Fibroblast of skin of right quadriceps (primary cell): ENCODE measurements at regions not wholly inside any gene's neighbourhood (a gene's known extent, or its start where the extent isn't known, plus 50 kb on each side); places are given as distances from the start of the nearest gene placed in this dataset.
"Not testable (repeated sequence)": the region's sequence is repeated elsewhere in the genome, so short reads cannot be mapped to it uniquely, and the experiment has no call there.

Experiments
- DNase-seq: peaks from one replicate; pipeline ENCODE4 v3.0.0-alpha.2; 2013

- DNase-seq = no peak
These were observed 440.0 kb upstream of the PCDH10 start for GRCh38 chr4:132709056-132709455.

- no peak for DNase-seq
These were observed 438.1 kb upstream of the PCDH10 start for GRCh38 chr4:132710971-132711370.

- no peak for DNase-seq
These were observed 411.8 kb upstream of the PCDH10 start for GRCh38 chr4:132737344-132737743.

GRCh38 chr4:132759199-132759780, 389.8 kb upstream of the PCDH10 start:
- DNase-seq = no peak

- DNase-seq = no peak
These were observed 385.6 kb upstream of the PCDH10 start for GRCh38 chr4:132763465-132763864.

GRCh38 chr4:132767901-132768300, 381.2 kb upstream of the PCDH10 start:
- DNase-seq = no peak

- DNase-seq = no peak
These were observed 378.3 kb upstream of the PCDH10 start for GRCh38 chr4:132770776-132771175.

- DNase-seq = no peak
These were observed 356.8 kb upstream of the PCDH10 start for GRCh38 chr4:132792310-132792709.

- no peak for DNase-seq
These were observed 351.2 kb upstream of the PCDH10 start for GRCh38 chr4:132797856-132798255.

GRCh38 chr4:132809298-132810032, 339.6 kb upstream of the PCDH10 start:
- no peak for DNase-seq

- not testable (repeated sequence) for DNase-seq
These were observed 336.0 kb upstream of the PCDH10 start for GRCh38 chr4:132813061-132813460.

- DNase-seq = no peak
These were observed 331.0 kb upstream of the PCDH10 start for GRCh38 chr4:132818091-132818490.

GRCh38 chr4:132823419-132823818, 325.7 kb upstream of the PCDH10 start:
- DNase-seq = no peak

- no peak for DNase-seq
These were observed 324.3 kb upstream of the PCDH10 start for GRCh38 chr4:132824761-132825160.

GRCh38 chr4:132827522-132827921, 321.6 kb upstream of the PCDH10 start:
- no peak for DNase-seq

GRCh38 chr4:132838244-132838643, 310.9 kb upstream of the PCDH10 start:
- DNase-seq = no peak

- no peak for DNase-seq
These were observed 310.0 kb upstream of the PCDH10 start for GRCh38 chr4:132839070-132839469.

GRCh38 chr4:132859929-132860328, 289.2 kb upstream of the PCDH10 start:
- no peak for DNase-seq

GRCh38 chr4:132860976-132861375, 288.1 kb upstream of the PCDH10 start:
- DNase-seq = no peak

GRCh38 chr4:132863619-132864018, 285.5 kb upstream of the PCDH10 start:
- no peak for DNase-seq

GRCh38 chr4:132865458-132865857, 283.6 kb upstream of the PCDH10 start:
- no peak for DNase-seq

GRCh38 chr4:132865922-132866321, 283.2 kb upstream of the PCDH10 start:
- DNase-seq = no peak

- DNase-seq = no peak
These were observed 282.5 kb upstream of the PCDH10 start for GRCh38 chr4:132866616-132867015.

- DNase-seq = no peak
These were observed 255.3 kb upstream of the PCDH10 start for GRCh38 chr4:132893787-132894186.

GRCh38 chr4:132901224-132901623, 247.9 kb upstream of the PCDH10 start:
- DNase-seq = no peak
